ENCODE measurements at regions not wholly inside any gene's neighbourhood (a gene's known extent, or its start where the extent isn't known, plus 50 kb on each side); places are given as distances from the start of the nearest gene placed in this dataset.

DNA sequence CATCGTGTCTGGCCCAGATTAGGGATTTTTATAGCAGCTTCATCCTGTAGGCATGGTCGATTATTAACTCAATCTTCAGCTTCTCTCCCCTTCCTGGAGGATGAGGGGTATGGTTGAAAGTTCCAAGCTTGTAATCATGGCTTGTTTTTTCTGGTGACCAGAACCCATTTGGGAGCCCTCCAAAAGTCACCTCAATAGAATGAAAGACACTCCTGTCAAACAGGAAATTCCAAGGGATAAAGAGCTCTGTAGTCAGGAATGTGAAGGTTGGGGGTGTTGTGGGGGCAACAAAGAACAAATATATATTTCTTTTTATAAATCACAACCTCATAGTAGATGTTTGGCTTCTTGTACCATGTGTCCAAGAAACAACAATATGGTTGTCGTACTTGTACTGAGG, 212.7 kb upstream of the ESRRG start:
- intact Hi-C loops (cut with micrococcal nuclease): no loop called here
- BruUV-seq (replicated peaks): no TSS peak
- 0% methylated on average over 3 of the region's 3 CpGs for WGBS (ENCODE audit: insufficient coverage, low coverage, missing lambda C conversion rate)
- no peaks in the 10 kb centered on the region for H3K79me2 ChIP-seq (ENCODE audit: control insufficient read depth, insufficient read depth, low read length)
- H3K9me1 ChIP-seq (ENCODE audit: control insufficient read depth, insufficient read depth, low read length): no peaks in the 10 kb centered on the region
- H3K27me3 ChIP-seq (ENCODE audit: control insufficient read depth in 2 of 2, insufficient read depth in 2 of 2, low read length in 2 of 2): no peaks in the 10 kb centered on the region
- ATAC-seq (no peak), DNase-seq (ENCODE audit: extremely low read depth in 1 of 4, low spot score in 3 of 4) (no peak), FAIRE-seq (no peak)
- H3K27ac ChIP-seq (ENCODE audit: extremely low read depth, low read depth, low read length): no peak overlapping the region
- in situ Hi-C loops (cut with MboI): no loop called here
- no peaks in the 10 kb centered on the region for H4K20me1 ChIP-seq (replicated peaks; ENCODE audit: control insufficient read depth, insufficient read depth, low read length)
- POLR2A ChIA-PET: no interaction called here
- H3K36me3 ChIP-seq (ENCODE audit: control insufficient read depth, insufficient read depth, low read length): no peaks in the 10 kb centered on the region
- H3K4me3 ChIP-seq: no peak overlapping the region
- CTCF ChIA-PET (ENCODE audit: low intra/inter-chr PET ratio): no interaction called here
- H3K9ac ChIP-seq (ENCODE audit: insufficient read depth in 1 of 2, low read depth in 2 of 2, low read length in 2 of 2): no peak overlapping the region
- no peaks in the 10 kb centered on the region for H3K9me3 ChIP-seq (replicated peaks; ENCODE audit: control insufficient read depth, insufficient read depth, low read depth, low read length)
- H2AFZ ChIP-seq (ENCODE audit: low read depth, low read length): no peak overlapping the region
- H3K4me2 ChIP-seq (ENCODE audit: insufficient read depth, low read length): no peak overlapping the region
- no peaks in the 10 kb centered on the region for H3K4me1 ChIP-seq (replicated peaks in 1 of 2; ENCODE audit: control insufficient read depth in 2 of 2, insufficient read depth in 2 of 2, low read length in 2 of 2)
- TF ChIP-seq E2F1 (CRISPR knock-in tag; IDR thresholded peaks at IDR 0.05): no peak
- no peak for TF ChIP-seq PHB (CRISPR knock-in tag; IDR thresholded peaks at IDR 0.05)
- TF ChIP-seq, protein P1, sequence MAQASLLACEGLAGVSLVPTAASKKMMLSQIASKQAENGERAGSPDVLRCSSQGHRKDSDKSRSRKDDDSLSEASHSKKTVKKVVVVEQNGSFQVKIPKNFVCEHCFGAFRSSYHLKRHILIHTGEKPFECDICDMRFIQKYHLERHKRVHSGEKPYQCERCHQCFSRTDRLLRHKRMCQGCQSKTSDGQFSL (CRISPR knock-in tag; IDR thresholded peaks at IDR 0.05): no peak
- TF ChIP-seq, protein P1 (tag; IDR thresholded peaks at IDR 0.05): no peak
- TF ChIP-seq ZFP1 (CRISPR knock-in tag; IDR thresholded peaks at IDR 0.05): no peak
- no peak for TF ChIP-seq POLR3G (IDR thresholded peaks at IDR 0.05; ENCODE audit: extremely low read depth, insufficient read length, insufficient replicate concordance)
- TF ChIP-seq NCOA1 (IDR thresholded peaks at IDR 0.05; ENCODE audit: low read depth): no peak
- TF ChIP-seq TRIM25 (IDR thresholded peaks at IDR 0.05; ENCODE audit: borderline replicate concordance): no peak
- no peak for TF ChIP-seq XRCC4 (IDR thresholded peaks at IDR 0.05; ENCODE audit: extremely low read depth, insufficient read depth, insufficient read length)
- no peak for TF ChIP-seq CAMTA2 (CRISPR knock-in tag; conservative IDR thresholded peaks at IDR 0.05)
- TF ChIP-seq, protein P2, sequence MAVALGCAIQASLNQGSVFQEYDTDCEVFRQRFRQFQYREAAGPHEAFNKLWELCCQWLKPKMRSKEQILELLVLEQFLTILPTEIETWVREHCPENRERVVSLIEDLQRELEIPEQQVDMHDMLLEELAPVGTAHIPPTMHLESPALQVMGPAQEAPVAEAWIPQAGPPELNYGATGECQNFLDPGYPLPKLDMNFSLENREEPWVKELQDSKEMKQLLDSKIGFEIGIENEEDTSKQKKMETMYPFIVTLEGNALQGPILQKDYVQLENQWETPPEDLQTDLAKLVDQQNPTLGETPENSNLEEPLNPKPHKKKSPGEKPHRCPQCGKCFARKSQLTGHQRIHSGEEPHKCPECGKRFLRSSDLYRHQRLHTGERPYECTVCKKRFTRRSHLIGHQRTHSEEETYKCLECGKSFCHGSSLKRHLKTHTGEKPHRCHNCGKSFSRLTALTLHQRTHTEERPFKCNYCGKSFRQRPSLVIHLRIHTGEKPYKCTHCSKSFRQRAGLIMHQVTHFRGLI (CRISPR knock-in tag; IDR thresholded peaks at IDR 0.05): no peak
- TF ChIP-seq ARID2 (IDR thresholded peaks at IDR 0.05): no peak
- TF ChIP-seq ZFP91 (CRISPR knock-in tag; IDR thresholded peaks at IDR 0.05): no peak
- no peak for TF ChIP-seq ESRRB (CRISPR knock-in tag; IDR thresholded peaks at IDR 0.05; ENCODE audit: borderline replicate concordance)
- TF ChIP-seq CBX2 (IDR thresholded peaks at IDR 0.05; ENCODE audit: insufficient read depth, low read length, poor library complexity, severe bottlenecking): no peak
- TF ChIP-seq ZNF347 (CRISPR knock-in tag; IDR thresholded peaks at IDR 0.05; ENCODE audit: low read depth): no peak
